HuH-7.5 (cell line): ENCODE measurements at regions not wholly inside any gene's neighbourhood (a gene's known extent, or its start where the extent isn't known, plus 50 kb on each side); places are given as distances from the start of the nearest gene placed in this dataset.

Experiments
- DNase-seq: peaks from one replicate; pipeline ENCODE4 v3.0.0; 2011; ENCODE audit warnings: low spot score

- no peak for DNase-seq
Measured at GRCh38 chr5:128667152-128667551, 129.1 kb upstream of the FBN2 start.

DNA sequence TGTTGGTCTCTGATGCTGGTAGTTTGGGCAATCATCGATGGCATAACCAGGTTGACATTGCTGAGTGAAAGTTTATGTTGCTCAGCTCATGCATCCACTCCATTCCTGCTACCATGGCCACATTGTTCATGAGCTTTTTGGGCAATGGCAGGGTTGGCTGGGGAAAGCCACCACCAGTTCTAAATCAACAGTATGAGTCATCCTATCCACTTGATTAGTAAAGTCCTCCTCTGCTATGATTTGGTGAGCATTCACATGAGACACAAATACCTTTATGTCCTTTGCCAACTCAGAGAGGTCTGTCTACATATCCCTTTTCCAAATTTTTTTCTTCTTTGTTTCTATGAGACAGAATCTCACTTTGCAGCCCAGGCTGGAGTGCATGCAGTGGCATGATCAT, 129.7 kb upstream of the FBN2 start:
- DNase-seq, result no peak

- no peak for DNase-seq
Measured at GRCh38 chr5:128668921-128669320, 130.9 kb upstream of the FBN2 start.

- no peak for DNase-seq
Measured at GRCh38 chr5:128669803-128670202, 131.8 kb upstream of the FBN2 start.

- DNase-seq, result no peak
Measured at GRCh38 chr5:128671943-128672342, 133.9 kb upstream of the FBN2 start.

GRCh38 chr5:128673000-128673399, 135.0 kb upstream of the FBN2 start:
- no peak for DNase-seq

GRCh38 chr5:128673411-128673957, 135.4 kb upstream of the FBN2 start:
- DNase-seq, result no peak

DNA sequence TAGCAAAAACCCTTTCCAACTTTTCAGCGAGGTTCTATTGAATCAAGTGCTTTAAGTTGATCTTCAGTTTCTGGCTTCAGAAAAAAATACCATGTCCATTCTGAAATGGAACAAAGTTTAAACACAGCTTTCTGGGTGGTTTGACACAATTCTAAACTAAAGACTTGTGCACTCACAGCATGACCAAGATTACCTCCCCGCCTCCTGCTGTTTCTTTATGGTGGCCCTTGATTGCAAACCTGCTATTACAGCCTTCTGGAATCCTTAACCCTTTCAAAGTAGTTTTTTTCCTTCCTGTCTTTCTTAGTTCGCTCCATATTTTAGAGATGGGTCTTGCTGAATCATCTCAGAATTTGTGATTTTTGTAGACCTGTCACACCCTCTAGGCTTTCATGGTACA, 135.9 kb upstream of the FBN2 start:
- DNase-seq, result no peak

DNA sequence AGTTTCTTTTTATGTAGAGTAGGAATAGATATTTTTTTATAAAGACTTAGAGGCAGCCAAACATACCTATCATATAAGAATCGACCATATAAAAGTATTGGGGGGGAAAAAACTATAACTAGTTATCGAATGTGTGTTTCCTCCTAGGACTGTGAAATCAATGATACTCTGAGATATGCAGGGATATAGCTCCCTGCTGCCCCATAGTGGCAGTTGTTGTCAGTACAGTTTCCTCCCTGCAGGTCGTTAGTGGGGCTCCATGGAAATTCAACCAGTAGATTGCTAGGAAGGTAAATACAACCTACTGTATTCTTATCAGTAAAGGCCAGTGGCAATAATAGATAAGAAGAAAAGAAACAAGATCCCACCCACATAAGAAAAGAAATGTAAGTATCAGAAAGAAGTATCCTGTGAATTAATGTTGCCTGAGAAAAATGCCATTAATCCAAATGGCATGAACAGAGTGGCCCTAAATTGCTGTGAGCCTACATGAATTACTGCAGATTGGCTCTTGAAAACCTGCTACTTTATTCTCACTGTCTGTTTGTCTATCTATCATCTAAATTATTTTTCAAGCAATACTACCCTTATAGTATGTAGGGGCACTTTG, 136.9 kb upstream of the FBN2 start:
- DNase-seq, result peak; percentile 4

GRCh38 chr5:128681096-128681495, 143.1 kb upstream of the FBN2 start:
- DNase-seq, result no peak

GRCh38 chr5:128681764-128682592, 143.9 kb upstream of the FBN2 start:
- DNase-seq, result no peak

DNA sequence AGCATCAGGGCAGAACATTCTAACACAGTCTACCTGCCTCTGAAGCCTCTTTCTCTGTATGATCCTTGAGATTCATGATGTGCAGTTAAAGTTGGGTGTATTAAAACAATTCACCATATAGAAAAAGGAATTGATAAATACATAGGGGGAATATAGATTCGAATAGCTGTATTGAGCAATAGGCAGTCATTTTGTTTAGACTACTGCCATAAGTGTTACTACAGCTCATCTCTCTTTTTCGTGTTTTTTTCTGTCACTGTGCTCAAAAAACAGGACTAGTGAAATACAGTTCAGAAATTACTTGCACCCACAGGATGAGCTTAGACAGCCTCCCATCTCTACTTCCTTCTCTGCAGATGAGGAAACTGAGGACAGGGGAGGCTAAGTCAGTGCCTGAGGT, 144.6 kb upstream of the FBN2 start:
- DNase-seq, result no peak

DNA sequence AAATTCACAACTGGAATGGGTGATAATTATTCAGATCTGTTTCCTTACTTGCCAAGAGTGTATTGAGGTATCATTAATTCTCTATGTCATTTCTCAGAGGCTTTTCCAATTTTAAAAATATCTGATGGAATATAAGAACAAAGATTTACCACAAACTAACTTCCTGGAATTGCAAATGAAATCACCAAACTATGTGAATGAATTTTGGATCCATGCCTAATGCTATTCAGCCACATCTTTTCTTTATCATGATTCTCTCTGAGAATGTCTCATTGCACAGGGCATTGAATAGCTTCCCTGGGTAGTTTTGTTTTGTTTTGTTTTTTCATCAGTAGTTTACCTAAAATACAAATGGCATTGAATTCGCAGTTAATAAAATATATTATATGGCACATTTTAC, 146.9 kb upstream of the FBN2 start:
- DNase-seq, result no peak

DNA sequence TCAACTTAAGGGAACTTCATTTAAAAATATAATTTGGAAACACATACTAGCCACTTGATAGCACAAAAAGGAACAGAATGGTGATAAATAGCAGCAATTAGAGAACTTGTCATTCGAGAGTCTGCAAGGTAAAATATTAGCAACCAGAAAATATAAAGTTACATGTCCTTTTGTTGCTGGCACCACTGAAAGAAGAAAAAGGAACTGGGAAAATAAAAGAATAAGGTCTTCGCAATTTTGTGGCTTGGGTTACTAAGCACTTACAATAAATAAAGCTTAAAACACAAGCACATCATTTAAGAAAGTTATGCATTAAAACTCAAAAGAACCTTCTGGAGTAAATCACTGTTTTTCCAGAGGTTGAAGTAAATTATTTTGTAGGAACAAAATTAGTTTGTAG, 149.9 kb upstream of the FBN2 start:
- no peak for DNase-seq

DNA sequence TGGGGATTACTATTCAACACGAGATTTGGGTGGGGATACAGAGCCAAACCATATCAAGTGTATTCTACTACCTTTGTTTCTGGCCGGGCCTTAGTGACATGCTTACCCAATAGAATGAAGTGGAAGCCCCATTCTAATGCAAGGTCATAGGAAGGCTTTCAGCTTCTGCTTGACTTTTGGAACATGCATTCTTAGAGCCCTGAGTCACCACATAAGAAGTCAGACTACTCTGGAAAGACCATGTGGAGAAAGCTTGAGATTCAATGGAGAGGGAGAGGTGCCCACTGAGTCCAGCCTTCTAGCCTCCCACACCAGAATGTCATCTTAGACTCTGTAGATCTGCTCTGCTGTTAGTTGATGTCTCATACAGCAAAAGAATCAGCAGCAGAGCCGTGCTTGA, 155.7 kb upstream of the FBN2 start:
- DNase-seq, result no peak

- DNase-seq, result no peak
Measured at GRCh38 chr5:128695791-128696530, 157.9 kb upstream of the FBN2 start.

DNA sequence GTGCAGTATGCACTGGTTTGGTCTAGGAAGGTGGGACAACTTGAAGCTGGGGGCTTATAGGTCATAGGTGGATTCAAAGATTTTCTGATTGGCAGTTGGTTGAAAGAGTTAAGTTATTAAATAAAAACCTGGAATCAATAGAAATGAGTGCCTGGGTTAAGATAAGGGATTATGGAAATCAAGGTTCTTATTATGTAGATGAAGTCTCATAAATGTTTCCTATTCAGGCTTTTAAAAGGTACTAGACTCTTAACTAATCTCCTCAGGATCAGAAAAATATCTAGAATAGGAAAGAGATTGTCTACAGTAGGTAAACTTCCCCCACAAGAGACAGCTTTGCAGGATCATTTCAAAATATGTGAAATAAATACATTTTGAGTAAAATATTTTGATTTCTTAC, 163.3 kb upstream of the FBN2 start:
- no peak for DNase-seq

DNA sequence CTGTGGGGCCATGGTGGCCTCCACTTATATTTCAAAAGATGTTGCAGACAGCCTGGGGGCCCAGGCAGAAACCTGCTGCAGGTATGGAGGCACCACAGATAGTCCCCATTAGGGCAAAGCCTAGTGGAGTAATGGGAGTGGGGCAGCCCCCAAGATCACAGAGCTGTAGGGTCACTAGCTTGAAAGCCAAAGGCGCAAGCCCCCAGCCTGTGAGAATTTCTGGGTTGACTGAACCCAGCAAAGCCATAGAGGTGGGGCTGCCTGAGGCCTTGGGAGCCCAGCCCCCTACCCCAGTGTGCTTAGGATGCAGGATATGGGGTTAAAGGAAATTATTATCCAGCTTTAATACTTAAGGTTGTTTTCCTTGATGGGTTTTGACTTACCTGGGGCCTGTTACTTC, 165.3 kb upstream of the FBN2 start:
- no peak for DNase-seq

- no peak for DNase-seq
Measured at GRCh38 chr5:128706269-128706668, 168.2 kb upstream of the FBN2 start.

GRCh38 chr5:128708841-128709240, 170.8 kb upstream of the FBN2 start:
- DNase-seq, result no peak

DNA sequence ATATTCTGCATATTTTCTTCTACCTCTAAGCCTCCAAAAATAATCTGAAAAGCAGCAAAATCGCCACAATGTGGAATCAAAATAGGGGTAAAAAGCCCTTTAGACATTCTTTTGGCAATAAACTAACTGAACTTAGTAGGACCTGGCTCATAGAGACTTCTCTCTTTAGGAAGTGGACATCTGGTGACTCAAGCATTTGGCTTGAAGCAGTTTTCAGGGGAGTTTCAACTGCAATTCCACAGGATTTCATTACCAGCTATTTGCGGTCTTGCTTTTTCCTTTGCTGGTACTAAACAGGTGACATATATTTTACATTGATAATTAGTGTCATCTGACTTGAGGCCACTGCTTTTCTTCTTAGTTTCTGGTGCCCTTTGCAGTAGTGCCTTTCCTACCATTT, 173.2 kb upstream of the FBN2 start:
- DNase-seq, result no peak

DNA sequence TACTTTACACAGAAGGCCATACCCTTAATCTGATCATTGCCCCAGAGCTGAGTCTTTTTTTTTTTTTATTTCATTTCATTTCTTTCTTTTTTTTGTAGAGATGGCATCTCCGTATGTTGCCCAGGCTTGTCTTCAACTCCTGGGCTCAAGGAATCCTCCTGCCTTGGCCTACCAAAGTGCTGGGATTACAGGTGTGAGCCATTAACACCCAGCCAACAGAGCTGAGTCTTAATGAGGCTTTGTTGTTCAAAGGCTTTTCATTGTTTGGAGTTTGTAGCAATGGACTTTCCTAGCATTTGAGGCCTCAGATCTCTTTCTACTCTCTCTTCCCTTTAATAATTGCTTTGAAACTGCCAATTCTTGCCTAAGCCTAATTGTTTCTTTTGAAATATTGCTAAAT, 176.5 kb upstream of the FBN2 start:
- no peak for DNase-seq

- DNase-seq, result no peak
Measured at GRCh38 chr5:128722551-128722950, 184.5 kb upstream of the FBN2 start.
